GM12878 (cell line): ENCODE measurements at regions not wholly inside any gene's neighbourhood (a gene's known extent, or its start where the extent isn't known, plus 50 kb on each side); places are given as distances from the start of the nearest gene placed in this dataset.
"Not testable (repeated sequence)": the region's sequence is repeated elsewhere in the genome, so short reads cannot be mapped to it uniquely, and the experiment has no call there.

Source experiments
- ATAC-seq: fragments of 200-7000 bp; cut with Tn5 transposase; 3 replicates; pipeline ENCODE4 v1.9.1; 2020; ENCODE audit warnings: mild to moderate bottlenecking, moderate library complexity
- BruUV-seq: library from RNA; stranded (reverse); fragments of 400-500 nt; replicated peaks from 2 replicates; lab custom pipeline; 2021; lab: Mats Ljungman, UMichigan
- CTCF ChIA-PET: fragments of 300-600 bp; sonication (Branson Sonifier 250); formaldehyde crosslinking; extraction: SDS; loops from one replicate; lab custom pipeline; 2021; ENCODE audit warnings: inconsistent platforms; lab: Yijun Ruan, JAX
- POLR2A ChIA-PET: fragments of 350-600 bp; formaldehyde crosslinking; extraction: SDS; loops from one replicate; lab custom pipeline; 2021; ENCODE audit warnings: inconsistent platforms; lab: Charles Lee
- RAD21 ChIA-PET: fragments of 300-600 bp; sonication (Branson Sonifier 250); formaldehyde crosslinking; loops from one replicate; lab custom pipeline; 2023; ENCODE audit warnings: antibody characterized with exemption; ENCODE audit not compliant: unreplicated experiment; lab: Charles Lee
- SMC1A ChIA-PET: fragments of 300-600 bp; sonication (Branson Sonifier 250); formaldehyde crosslinking; loops from one replicate; lab custom pipeline; 2023; ENCODE audit not compliant: unreplicated experiment, uncharacterized antibody; lab: Charles Lee
- DNase-seq: peaks from one replicate; pipeline ENCODE4 v3.0.0-alpha.2; 2011; ENCODE audit warnings: low read depth, low spot score
- FAIRE-seq: peaks from 3 replicates; lab custom pipeline; 2011; peaks lifted over from hg19 to GRCh38; lab: Jason Lieb, UNC
- H2AFZ ChIP-seq: 2 replicates; pipeline ENCODE4 v1.6.0; 2011; ENCODE audit warnings: low read depth, low read length, control low read depth; ENCODE audit not compliant: control insufficient read depth
- H3K27ac ChIP-seq: 2 replicates; pipeline ENCODE4 v1.5.1; 2011; ENCODE audit warnings: control low read depth; ENCODE audit not compliant: control insufficient read depth, insufficient read depth
- H3K27me3 ChIP-seq, 2 experiments: replicated peaks in 1 of 2; 2 replicates each; pipeline versions ENCODE4 v1.6.0 to v1.6.1; 2011; ENCODE audit warnings: low read length in 1 of 2; ENCODE audit not compliant: control insufficient read depth in 2 of 2, insufficient read depth in 2 of 2
- H3K36me3 ChIP-seq, 2 experiments: 2 replicates each; pipeline ENCODE4 v1.5.1; 2011; ENCODE audit warnings: low read length in 1 of 2; ENCODE audit not compliant: control insufficient read depth in 2 of 2, insufficient read depth in 2 of 2
- H3K4me1 ChIP-seq: 2 replicates; pipeline ENCODE4 v1.6.1; 2011; ENCODE audit warnings: mild to moderate bottlenecking, low read length, moderate library complexity, mixed read lengths; ENCODE audit not compliant: control insufficient read depth, insufficient read depth
- H3K4me2 ChIP-seq: 2 replicates; pipeline ENCODE4 v1.6.0; 2011; ENCODE audit warnings: control low read depth; ENCODE audit not compliant: control insufficient read depth, insufficient read depth
- H3K4me3 ChIP-seq: fragments of 200-600 bp; sonication (generic); 2 replicates; pipeline ENCODE4 v1.5.1; 2016
- H3K79me2 ChIP-seq: 2 replicates; pipeline ENCODE4 v1.6.0; 2011; ENCODE audit warnings: low read length; ENCODE audit not compliant: control insufficient read depth, insufficient read depth
- H3K9ac ChIP-seq: 2 replicates; pipeline ENCODE4 v1.8.0; 2011; ENCODE audit warnings: low read length, control low read depth, mixed read lengths; ENCODE audit not compliant: control insufficient read depth, insufficient read depth
- H3K9me3 ChIP-seq: replicated peaks from 3 replicates; pipeline ENCODE4 v1.5.1; 2011; ENCODE audit warnings: mild to moderate bottlenecking, low read length; ENCODE audit not compliant: control insufficient read depth, insufficient read depth
- H4K20me1 ChIP-seq: 2 replicates; pipeline ENCODE4 v1.6.0; 2011; ENCODE audit not compliant: control insufficient read depth, insufficient read depth
- CHD4 ChIP-seq: fragments of 200-600 bp; sonication (generic); IDR thresholded peaks from 2 replicates; pipeline ENCODE4 v1.6.1; 2016; ENCODE audit warnings: mild to moderate bottlenecking
- ESRRA ChIP-seq: IDR thresholded peaks from 2 replicates; pipeline ENCODE4 v1.6.1; 2012; ENCODE audit warnings: mild to moderate bottlenecking, low read length, improper control_type of control experiment
- IRF4 ChIP-seq: IDR thresholded peaks from 2 replicates; pipeline ENCODE4 v1.6.1; 2011; ENCODE audit warnings: low read depth, low read length
- NRF1 ChIP-seq: conservative IDR thresholded peaks from 2 replicates; pipeline ENCODE4 v1.6.1; 2011; ENCODE audit warnings: mild to moderate bottlenecking, low read depth, low read length, improper control_type of control experiment
- POLR2AphosphoS5 ChIP-seq: IDR thresholded peaks from 2 replicates; pipeline ENCODE4 v1.6.1; 2011; ENCODE audit warnings: mild to moderate bottlenecking, low read length, inconsistent platforms
- STAT3 ChIP-seq: IDR thresholded peaks from 2 replicates; pipeline ENCODE4 v1.6.1; 2011; ENCODE audit warnings: low read depth, low read length, improper control_type of control experiment
- WGBS: methylation state at CpG from one replicate; pipeline ENCODE4 v1.1.6; 2016; ENCODE audit warnings: low lambda C conversion rate; ENCODE audit not compliant: insufficient replicate concordance, insufficient coverage; ENCODE audit errors: missing lambda C conversion rate; 5-methylcytosine and 5-hydroxymethylcytosine counted together
- in situ Hi-C: fragments of 300-500 bp; cut with MboI; formaldehyde crosslinking; loops from 9 replicates; pipeline ENCODE4 v1.14.3; 2018; ENCODE audit warnings: mixed read lengths
- intact Hi-C: fragments of 100-400 bp; cut with micrococcal nuclease; formaldehyde crosslinking; loops from one replicate; pipeline ENCODE4 v1.14.2; 2022; ENCODE audit not compliant: unreplicated experiment
- TF ChIP-seq, protein P1 (sequence below): IDR thresholded peaks from 2 replicates; pipeline ENCODE4 v1.6.1; 2011; ENCODE audit warnings: borderline replicate concordance, low read depth, mild to moderate bottlenecking, moderate library complexity, mixed read lengths, low read length; ENCODE audit not compliant: insufficient read depth; ENCODE audit errors: extremely low read length
- TF ChIP-seq, protein P2 (sequence below): fragments of 450-650 bp; IDR thresholded peaks from 2 replicates; pipeline ENCODE4 v1.6.1; 2016; ENCODE audit warnings: mild to moderate bottlenecking, moderate library complexity, borderline replicate concordance
- TF ChIP-seq, protein P3 (sequence below): fragments of 450-650 bp; IDR thresholded peaks from 2 replicates; pipeline ENCODE4 v1.6.1; 2017; ENCODE audit warnings: mild to moderate bottlenecking, low read depth, inconsistent platforms; ENCODE audit not compliant: poor library complexity, severe bottlenecking

DNA sequence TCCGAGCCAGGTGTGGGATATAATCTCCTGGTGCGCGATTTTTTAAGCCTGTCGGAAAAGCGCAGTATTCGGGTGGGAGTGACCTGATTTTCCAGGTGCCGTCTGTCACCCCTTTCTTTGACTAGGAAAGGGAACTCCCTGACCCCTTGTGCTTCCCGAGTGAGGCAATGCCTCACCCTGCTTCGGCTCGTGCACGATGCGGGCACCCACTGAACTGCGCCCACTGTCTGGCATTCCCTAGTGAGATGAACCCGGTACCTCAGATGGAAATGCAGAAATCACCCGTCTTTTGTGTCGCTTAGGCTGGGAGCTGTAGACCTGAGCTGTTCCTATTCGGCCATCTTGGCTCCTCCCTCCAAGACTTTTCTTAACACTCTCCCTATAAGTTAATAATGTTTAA is 1042.3 kb downstream of the EFNA5 start:
- H3K9me3 ChIP-seq, H3K27me3 ChIP-seq, BruUV-seq, H4K20me1 ChIP-seq, H3K4me3 ChIP-seq, H3K36me3 ChIP-seq, in situ Hi-C loops, CTCF ChIA-PET, POLR2A ChIA-PET, DNase-seq, H3K79me2 ChIP-seq, H3K4me1 ChIP-seq, H3K4me2 ChIP-seq, FAIRE-seq, ATAC-seq, intact Hi-C loops, H3K9ac ChIP-seq, H3K27ac ChIP-seq, SMC1A ChIA-PET, H2AFZ ChIP-seq, RAD21 ChIA-PET: not testable (repeated sequence)
- 40% methylated on average over 11 of the region's 17 CpGs for WGBS

DNA sequence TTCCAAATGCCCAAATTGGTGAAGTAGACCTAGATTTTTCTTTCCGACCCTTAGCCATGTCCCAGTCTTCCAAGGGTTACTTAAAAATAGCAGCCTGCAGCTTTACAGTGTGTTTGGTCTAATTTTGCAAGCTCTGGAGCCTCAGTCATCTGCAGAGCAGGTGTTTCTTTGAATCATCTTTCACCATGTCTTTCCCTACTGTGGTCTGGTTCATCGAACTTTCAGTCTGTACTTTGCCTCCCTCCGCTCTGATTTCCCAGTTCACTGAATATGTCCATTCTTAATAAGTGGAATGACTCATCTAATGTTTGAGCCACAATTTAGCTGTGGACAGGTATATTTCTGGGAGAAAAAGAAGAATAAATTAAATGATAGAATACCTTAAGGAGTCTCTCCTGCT is 1060.7 kb downstream of the EFNA5 start:
- ChIA-PET CTCF (interaction anchor here (1.1 kb wide), 1 partner anchor 10 kb away, joined by 3 read pairs; no protein-coding TSS in a partner anchor), POLR2A (no interaction called here), SMC1A (no interaction called here), RAD21 (no interaction called here)
- Histone ChIP-seq H3K27me3 (no peaks in the 10 kb centered on the region), H3K4me2 (no peak overlapping the region), H3K4me1 (no peaks in the 10 kb centered on the region), H3K79me2 (no peaks in the 10 kb centered on the region), H2AFZ (no peak overlapping the region), H3K4me3 (no peak overlapping the region), H3K9me3 (no peaks in the 10 kb centered on the region), H4K20me1 (no peaks in the 10 kb centered on the region), H3K36me3 (no peaks in the 10 kb centered on the region), H3K27ac (no peak overlapping the region), H3K9ac (no peak overlapping the region)
- WGBS = 9% methylated on average over 3 of the region's 3 CpGs
- in situ Hi-C loops = no loop called here
- no peak for DNase-seq
- FAIRE-seq = no peak
- no peak for ATAC-seq
- no TSS peak for BruUV-seq
- intact Hi-C loops = no loop called here
- no peak for TF ChIP-seq IRF4
- no peak for TF ChIP-seq ESRRA
- TF ChIP-seq, protein P1, sequence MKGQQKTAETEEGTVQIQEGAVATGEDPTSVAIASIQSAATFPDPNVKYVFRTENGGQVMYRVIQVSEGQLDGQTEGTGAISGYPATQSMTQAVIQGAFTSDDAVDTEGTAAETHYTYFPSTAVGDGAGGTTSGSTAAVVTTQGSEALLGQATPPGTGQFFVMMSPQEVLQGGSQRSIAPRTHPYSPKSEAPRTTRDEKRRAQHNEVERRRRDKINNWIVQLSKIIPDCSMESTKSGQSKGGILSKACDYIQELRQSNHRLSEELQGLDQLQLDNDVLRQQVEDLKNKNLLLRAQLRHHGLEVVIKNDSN = no peak
- TF ChIP-seq NRF1 = no peak
- no peak for TF ChIP-seq CHD4
- TF ChIP-seq STAT3 = no peak
- no peak for TF ChIP-seq POLR2AphosphoS5
- TF ChIP-seq, protein P2, sequence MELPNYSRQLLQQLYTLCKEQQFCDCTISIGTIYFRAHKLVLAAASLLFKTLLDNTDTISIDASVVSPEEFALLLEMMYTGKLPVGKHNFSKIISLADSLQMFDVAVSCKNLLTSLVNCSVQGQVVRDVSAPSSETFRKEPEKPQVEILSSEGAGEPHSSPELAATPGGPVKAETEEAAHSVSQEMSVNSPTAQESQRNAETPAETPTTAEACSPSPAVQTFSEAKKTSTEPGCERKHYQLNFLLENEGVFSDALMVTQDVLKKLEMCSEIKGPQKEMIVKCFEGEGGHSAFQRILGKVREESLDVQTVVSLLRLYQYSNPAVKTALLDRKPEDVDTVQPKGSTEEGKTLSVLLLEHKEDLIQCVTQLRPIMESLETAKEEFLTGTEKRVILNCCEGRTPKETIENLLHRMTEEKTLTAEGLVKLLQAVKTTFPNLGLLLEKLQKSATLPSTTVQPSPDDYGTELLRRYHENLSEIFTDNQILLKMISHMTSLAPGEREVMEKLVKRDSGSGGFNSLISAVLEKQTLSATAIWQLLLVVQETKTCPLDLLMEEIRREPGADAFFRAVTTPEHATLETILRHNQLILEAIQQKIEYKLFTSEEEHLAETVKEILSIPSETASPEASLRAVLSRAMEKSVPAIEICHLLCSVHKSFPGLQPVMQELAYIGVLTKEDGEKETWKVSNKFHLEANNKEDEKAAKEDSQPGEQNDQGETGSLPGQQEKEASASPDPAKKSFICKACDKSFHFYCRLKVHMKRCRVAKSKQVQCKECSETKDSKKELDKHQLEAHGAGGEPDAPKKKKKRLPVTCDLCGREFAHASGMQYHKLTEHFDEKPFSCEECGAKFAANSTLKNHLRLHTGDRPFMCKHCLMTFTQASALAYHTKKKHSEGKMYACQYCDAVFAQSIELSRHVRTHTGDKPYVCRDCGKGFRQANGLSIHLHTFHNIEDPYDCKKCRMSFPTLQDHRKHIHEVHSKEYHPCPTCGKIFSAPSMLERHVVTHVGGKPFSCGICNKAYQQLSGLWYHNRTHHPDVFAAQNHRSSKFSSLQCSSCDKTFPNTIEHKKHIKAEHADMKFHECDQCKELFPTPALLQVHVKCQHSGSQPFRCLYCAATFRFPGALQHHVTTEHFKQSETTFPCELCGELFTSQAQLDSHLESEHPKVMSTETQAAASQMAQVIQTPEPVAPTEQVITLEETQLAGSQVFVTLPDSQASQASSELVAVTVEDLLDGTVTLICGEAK = no peak
- TF ChIP-seq, protein P3, sequence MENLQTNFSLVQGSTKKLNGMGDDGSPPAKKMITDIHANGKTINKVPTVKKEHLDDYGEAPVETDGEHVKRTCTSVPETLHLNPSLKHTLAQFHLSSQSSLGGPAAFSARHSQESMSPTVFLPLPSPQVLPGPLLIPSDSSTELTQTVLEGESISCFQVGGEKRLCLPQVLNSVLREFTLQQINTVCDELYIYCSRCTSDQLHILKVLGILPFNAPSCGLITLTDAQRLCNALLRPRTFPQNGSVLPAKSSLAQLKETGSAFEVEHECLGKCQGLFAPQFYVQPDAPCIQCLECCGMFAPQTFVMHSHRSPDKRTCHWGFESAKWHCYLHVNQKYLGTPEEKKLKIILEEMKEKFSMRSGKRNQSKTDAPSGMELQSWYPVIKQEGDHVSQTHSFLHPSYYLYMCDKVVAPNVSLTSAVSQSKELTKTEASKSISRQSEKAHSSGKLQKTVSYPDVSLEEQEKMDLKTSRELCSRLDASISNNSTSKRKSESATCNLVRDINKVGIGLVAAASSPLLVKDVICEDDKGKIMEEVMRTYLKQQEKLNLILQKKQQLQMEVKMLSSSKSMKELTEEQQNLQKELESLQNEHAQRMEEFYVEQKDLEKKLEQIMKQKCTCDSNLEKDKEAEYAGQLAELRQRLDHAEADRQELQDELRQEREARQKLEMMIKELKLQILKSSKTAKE = no peak
